CD1c-positive myeloid dendritic cell (primary cell): ENCODE measurements at regions not wholly inside any gene's neighbourhood (a gene's known extent, or its start where the extent isn't known, plus 50 kb on each side); places are given as distances from the start of the nearest gene placed in this dataset.

Experiments used
- DNase-seq: peaks from one replicate; pipeline ENCODE4 v3.0.0-alpha.2; 2016; ENCODE audit errors: extremely low spot score

DNA sequence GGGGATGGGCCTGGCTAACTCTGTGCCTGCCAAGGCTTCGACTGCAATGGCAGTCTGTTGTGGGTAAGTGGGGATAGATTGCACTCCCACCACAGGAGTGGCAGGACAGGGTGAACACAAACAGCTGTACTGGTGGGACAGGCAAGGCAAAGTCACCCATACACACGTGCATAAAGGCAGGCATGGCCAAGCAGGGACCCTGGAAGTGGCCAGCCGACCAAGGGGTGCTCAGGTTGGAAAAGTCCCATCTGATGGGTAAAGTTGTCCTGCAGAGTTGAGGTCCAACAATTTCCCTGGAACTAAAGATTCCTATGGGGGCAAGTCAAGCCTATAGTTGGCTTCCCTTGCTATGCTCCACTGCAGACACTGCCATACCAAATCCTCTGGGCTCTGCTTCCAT, 1961.9 kb upstream of the ADGRL3 start:
- no peak for DNase-seq

DNA sequence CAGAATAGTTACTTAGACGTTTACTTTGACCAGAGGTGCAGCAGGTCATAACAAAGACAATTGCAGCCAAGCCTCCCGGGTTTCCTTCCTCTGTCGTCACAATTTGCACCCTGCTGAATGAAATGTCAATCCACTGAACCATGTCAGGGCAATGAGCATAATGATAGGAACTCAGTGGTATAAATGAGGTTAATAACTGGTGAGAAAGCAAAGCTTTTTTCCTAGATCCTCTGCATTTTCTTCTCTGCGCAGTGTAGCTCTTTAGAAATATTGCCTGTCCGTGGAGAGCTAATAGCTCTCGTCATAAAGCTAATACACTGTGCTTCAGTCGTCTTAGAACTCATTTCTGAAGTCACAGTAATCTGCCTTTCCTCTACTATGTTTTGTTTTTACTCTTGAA, 1960.1 kb upstream of the ADGRL3 start:
- DNase-seq = no peak

DNA sequence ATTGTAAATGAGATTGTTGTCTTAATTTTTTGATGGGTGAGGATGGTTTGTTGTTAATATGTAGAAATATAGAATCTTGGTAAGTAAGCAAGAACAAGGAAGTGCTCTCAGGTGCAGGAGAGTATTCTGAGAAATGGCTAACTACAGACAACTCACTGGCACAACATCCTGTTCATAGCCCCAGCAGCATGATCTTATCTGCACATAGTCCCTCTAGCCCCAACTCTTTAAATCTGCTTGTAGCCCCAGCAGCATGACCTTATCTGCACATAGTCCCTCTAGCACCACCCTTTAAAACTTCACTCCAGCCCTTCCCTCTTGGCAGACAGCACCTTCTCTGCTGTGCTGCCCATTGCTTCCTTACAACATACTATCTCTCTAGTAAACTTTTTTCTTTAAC, 1957.1 kb upstream of the ADGRL3 start:
- DNase-seq = no peak

DNA sequence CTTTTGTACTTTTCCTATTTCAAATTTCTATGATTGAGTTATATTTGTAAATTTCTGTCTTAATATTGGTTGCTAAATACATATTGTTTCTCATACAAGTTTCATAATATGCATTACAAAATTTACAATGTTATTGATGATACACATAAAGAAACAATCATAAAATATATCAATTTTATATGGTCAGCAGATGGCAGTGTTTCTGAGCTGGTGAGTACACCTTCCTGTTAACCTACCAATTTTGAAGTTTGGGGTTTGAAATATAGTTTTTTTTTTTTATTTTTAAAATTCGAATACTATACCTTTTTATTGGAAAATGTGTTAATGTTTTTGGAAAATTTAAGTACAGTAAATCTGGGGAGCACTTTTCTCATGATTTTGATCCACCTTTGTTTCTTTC, 1953.1 kb upstream of the ADGRL3 start:
- no peak for DNase-seq

DNA sequence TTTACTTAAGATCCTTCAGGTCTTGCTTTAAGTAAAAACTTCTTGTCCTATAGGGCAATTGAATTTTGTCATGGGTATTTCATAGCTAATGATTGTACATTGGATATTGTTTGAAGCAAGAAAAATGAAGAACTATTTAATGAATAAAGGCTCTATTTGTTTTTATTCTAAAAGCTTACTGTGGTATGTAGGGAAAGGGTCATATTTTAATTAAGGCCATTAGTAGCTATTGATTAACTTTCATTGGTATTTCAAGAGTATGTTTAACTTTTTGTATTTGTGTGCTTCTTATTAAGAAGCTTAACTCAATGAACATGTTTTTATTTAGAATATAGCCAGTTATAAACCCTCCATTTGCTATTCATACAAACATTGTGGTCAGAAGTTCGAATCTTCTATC, 1951.8 kb upstream of the ADGRL3 start:
- no peak for DNase-seq

DNA sequence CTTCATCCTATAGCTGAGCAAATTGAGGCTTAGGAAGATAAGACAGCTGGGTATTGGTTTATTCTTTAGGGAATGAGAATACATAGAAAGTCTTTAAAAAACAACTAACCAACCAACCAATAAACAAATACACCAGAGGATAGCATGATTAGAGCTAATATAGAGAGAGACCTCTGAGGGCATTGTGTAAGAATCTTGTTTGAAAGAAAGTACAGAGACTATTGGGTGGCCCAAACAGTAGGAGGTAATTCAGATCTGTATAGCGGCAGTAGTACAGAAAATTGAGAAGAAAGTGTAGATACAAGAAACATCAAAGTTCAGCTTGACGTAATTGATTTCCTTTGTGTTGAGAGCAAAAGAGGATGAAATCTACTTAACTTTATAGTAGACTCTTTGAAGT, 1951.0 kb upstream of the ADGRL3 start:
- DNase-seq = no peak

DNA sequence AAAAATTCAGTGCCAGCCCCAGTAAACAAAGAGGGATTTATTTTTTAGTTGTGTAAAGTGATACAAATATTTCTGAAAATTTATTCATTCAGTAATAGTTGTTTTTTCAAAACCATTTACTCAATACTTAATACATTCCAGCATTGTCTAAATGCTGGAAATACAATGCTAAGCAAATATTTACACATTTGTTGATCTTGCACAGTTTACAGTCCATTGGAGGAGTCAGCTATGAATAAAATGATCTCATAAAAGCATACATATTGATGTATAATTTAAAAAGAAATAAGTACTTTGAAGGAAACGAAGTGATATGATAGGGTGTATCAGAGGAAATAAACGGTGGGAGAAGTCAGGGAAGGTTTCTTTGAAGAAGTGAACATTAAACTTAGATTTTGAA, 1942.1 kb upstream of the ADGRL3 start:
- DNase-seq = no peak

DNA sequence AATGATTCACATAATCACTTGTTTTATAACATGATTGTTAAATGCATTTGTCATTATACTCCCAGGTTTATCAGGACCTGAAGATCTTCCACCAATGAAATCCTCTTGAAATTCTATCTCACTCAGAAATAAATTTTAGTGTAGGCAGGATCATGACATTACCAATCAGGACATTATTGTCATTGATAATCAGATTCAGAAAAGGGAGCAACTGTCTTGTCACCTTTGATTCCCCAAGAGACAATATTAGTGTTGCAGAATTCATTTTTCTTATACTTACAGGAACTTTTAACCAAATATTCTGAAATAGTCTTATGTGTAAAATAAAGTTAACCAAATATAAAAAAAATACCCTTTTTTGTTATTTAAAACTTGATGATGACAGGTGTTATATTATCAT, 1892.5 kb upstream of the ADGRL3 start:
- DNase-seq = no peak

DNA sequence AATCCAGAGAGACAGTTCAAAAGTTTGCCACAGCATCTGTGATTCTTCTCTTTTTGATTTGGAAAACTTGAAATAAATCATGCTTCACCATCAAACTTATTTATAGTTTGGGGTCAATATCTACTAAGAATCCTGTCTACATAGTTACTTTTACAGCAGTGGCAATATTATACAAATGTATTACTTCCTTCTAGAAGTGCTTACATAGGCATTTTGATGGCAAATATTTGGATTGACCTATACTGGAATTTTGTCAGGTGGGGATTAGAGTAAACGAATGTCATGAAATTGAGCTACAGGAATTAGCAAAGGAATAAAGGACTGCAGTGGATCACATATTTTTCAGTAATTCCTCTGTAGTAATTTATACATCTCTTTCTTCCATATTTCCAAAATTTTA, 1885.5 kb upstream of the ADGRL3 start:
- DNase-seq = no peak

DNA sequence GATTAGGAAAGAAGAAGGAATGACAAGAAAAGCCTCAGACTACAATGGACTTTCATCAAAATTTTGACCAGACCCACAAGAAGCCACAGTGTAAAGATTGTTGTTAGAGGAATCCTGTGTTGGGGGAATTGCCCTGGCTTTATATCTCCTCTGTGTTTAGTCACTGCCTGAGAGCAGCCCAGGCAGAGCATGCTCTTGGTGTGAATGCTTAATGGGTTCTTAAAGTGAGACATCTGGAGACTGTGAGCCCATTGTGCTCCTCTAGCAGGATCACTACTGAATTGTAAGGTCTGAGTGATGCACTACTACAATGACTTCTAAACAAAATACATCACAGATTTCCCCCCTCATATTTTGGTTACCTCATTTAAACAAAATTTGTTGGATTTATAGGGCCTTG, 1860.5 kb upstream of the ADGRL3 start:
- no peak for DNase-seq

DNA sequence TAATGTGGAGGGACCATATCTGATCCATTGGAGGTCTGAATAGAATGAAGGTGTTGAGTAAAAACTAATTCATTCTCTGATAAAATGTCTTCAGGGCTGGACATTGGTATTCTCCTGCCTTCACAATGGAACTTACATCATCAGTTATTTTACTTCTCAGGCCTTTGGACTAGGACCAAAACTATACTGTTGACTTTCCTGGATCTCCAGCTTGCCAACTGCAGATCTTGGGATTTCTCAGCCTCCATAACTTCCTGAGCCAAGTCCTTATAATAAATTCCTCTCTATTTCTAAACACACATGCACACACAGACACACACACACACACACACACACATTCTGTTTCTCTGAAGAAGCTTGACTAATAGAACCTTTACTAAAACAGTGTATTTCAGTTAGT, 1858.6 kb upstream of the ADGRL3 start:
- DNase-seq = no peak

DNA sequence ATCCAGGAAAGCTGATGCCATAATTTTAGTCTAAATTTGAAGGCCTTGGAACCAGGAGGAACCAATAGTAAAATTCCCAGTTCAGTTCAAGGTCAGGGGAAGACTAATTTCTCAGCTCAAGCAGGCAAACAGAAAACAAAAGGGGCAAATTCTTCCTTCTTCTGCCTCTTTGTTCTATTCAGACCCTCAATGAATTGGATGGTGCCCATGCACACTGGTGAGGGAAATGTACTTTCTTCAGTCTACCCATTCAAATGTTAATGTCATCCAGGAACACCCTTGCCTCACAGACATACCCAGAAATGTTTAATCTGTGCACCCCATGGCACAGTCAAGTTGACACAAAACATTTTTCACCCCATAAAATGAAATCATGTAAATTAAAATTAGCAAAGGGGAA, 1851.2 kb upstream of the ADGRL3 start:
- no peak for DNase-seq

DNA sequence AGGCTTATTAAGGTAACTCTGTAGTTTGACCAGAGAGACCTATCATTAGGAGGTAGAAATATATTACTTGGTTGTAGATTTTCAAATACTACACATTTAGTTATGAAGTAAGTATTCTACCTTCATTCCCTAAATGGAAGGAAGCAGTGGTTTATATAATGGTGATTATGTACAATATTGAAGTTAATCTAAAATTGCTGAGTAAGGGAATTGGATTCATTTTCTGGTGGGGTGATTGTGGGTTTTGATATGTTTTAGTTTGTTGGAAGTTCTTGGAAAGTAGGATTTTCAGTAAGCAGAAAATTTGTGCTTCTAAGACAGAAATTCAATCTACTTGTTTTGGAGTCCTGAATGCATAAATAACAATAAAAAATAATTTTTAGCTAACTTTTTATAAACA, 1830.9 kb upstream of the ADGRL3 start:
- DNase-seq = no peak

DNA sequence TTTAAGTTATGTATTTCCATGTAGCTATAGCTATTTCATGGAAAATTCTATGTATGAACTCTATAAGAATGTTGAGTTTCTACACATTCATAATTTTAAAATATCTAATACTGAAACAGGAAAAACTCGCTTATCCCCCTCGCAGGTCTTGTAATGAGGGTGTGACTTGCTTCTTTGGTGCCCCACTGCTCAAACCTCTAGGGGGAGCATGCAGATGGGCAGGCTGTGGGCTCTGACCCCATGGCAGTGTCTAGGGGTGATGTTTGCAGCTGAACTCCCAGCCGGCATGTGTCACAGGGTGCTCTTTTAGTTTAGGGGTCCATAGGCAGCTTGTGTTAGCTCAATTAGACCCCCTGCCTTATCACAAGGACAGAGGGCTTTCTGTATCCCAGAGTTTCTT, 1825.7 kb upstream of the ADGRL3 start:
- no peak for DNase-seq

DNA sequence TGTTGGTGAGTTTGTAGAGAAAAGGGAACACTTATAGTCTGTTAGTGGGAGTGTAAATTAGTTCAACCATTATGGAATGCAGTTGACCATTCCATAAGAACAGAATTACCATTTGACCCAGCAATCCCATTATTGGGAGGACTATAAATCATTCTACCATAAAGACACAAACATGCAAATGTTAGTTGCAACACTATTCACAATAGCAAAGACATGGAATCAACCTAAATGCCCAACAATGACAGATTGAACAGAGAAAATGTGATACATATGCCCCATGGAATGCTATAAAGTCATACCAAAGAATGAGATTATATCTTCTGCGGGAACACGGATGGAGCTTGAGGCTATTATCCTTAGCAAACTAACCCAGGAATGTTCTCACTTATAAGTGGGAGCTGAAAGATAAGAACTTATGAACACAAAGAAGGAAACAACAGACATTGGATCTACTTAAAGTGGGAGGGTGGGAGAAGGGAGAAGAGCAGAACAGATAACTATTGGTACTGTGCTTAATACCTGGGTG, 1819.2 kb upstream of the ADGRL3 start:
- no peak for DNase-seq

DNA sequence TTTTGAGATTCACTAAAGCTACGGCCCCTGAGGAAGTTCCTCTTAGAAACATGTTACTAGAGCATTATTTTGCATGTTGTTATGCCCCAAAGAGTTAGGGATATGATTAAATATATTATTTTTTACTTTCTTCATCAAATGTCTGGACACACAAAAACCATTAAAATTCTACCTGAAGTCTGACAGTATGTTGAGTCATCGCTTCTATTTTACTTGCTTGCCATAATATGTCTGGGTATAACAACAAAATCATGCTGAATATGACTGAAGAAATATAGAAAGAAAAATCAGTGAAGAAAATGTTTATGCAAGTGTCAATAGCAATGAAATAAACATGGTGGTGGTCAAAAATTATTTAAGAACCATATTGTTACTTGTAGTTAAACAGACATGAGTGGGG, 1818.5 kb upstream of the ADGRL3 start:
- no peak for DNase-seq

DNA sequence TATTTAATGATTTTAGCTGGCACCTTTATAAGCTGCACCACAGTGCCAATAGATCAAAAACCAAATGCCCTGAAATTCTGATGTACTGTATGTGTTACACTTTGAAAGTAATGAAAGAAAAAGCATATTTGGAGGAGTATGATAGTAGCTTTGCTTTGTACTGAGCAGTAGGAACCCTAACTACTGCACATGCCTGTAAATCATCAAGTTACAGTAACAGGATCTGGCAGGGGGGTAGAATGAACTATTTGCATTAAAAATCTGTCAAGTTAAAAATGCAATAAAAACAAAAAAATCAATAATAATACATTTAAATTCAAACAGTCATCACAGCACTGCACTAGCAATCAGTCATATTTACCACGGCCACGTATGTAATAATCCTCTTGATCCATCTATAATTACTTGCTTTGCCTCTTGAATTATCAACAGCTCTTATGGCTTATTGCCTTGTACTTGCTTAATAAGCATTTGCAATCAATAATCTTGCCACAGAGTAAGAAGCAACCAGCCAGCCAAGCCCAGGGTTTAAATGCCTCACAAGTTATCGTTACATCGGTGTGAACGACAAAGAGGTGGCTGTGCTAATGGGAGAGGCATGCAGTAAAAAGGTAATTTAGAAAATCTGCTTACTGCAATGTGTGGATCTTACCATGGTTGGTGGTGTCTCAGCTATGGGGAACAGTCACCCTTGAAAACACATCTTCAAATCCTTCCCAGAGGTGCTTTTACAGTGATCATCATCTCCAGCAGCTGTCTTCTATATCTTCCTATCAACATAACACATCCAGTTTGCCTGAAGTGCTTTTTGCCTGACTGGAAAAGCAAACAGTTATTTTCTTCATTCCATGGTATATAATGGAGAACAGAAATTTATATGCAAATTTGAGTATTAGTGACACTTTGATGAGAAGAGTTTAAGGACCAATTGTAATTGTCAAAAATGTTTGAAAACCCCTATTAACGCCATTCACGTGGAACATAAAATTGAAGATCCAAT, 1812.1 kb upstream of the ADGRL3 start:
- DNase-seq = no peak

DNA sequence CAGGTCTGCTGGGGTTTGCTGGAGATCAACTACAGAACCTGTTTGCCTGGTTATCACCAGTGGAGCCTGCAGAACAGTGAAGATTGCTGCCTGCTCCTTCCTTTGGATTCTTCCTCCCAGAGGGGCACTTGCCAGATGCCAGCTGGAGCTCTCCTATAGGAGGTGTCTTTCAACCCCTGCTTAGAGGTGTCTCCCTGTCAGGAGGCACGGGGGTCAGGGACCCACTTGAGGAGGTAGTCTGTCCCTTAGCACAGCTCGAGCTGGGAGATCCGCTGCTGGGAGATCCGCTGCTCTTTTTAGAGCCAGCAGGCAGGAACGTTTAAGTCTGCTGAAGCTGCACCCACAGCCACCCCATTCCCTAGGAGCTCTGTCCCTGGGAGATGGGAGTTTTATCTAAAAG, 1806.3 kb upstream of the ADGRL3 start:
- no peak for DNase-seq

DNA sequence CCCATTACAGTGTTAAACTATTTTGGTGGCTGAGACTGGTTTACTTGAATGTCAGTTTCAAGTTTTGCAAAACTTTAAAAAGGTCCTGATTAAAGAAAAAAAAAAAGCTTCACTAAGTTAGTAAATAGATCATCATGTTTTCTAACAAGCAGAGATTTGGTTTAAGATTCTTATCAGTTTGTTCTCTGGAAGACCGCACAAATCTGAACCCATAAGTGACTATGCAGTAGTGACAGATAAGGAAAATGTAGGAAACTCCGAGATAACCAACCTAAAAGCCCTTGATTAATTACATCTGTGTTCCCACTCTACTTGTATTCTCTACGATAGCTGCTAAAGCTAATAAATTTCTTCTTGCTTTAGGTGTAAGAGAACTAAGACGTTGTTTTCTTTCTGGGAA, 1799.8 kb upstream of the ADGRL3 start:
- no peak for DNase-seq

DNA sequence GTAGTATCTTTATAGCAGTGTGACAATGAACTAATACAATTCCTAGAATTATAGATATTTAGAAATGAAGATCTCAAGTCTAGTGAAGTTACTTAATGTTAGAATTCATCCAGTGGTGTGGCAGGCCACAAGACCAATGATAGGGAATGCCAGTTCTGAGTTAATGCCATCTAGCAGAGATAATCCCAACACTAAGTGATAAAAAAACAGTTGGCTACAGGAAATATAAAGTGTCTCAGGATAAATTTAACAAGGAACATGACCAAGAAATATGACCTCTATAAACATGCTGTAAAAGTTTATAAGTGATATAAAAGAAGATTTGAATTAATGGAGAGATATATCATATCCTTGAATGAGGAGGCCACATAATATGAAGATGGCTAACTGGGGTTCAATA, 1790.5 kb upstream of the ADGRL3 start:
- DNase-seq = no peak

DNA sequence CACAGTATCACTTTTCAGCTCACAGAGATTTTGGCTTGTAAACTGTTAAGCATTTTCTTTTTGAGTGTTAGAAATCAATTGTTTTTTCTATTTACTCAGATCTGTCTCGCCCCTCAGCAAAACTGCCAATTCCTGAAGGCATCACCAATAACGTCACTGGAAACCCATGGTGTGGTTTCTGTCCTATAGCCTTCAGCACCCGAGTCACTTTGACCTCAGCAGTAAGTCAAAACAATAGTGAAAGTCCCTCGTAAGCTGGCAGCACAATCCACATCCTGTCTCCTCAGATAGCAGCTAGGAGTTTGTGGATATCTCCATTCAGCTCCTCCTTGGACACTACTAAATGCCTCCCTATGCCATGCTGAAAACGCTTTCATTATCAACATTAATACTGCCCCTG, 1787.4 kb upstream of the ADGRL3 start:
- no peak for DNase-seq

DNA sequence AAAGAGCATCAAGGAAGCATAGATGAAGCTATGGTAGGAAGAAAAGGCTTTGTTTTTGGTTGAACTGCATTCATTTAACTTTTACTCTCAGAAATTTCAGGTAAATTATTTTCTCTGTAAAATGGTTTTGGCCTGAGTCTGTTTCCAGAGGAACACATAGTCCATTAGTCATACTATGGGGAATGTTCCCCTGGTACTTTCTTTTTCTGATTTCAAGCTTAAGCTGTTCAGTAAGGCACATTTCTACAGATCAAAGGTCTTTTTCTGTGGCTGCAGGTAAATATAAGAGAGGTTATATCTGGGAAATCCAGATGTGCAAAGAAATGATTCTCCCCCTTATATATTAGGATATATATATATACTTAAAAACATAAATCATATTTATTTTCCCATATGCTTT, 1744.4 kb upstream of the ADGRL3 start:
- DNase-seq = no peak

DNA sequence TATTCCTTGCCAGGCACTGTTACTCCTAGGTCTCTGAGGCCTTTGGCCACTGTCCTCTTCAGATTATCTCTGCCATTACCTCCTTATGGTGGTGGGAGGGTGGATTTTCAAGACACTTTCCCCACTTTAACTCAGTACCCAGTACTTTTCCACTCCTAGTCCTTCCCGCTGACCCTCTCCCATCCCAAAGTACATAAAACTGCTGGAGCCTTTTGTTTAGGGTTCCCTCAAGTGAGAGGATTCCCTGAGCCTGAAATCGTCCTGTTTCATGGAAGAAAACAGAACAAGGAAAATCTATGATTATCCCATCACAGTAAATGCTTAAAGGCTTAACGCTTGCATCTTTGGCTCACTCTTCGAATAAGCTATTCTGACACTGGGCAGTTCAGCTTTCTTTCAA, 1742.5 kb upstream of the ADGRL3 start:
- DNase-seq = no peak

DNA sequence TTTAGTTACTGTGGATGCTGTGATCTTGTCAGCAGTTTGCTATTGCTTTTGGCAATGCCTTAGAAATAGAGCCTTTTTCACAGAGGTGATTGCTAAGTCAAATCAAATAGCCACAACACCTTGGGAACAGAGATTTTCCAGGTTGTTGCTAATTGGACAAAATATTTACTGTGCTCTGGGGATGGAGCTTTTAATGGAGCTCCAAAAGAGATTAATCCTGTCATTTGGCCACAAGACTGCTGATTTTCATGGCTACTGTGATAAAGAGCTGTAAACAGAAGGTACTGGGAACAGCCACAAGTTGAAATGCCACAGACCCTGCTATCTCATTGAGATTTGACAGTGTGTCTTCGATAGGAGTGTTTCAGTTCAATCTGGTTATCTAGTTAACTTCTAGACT, 1715.2 kb upstream of the ADGRL3 start:
- DNase-seq = no peak
